Breast epithelium (tissue), 3 donors: ENCODE measurements at regions not wholly inside any gene's neighbourhood (a gene's known extent, or its start where the extent isn't known, plus 50 kb on each side); places are given as distances from the start of the nearest gene placed in this dataset.

Experiments
- POLR2AphosphoS5 ChIP-seq, 3 donors: sonication (generic); formaldehyde crosslinking; IDR thresholded peaks; one replicate each; pipeline ENCODE4 v1.6.1; 2017; ENCODE audit warnings: antibody characterized with exemption in 3 of 3
- TF ChIP-seq, protein P1 (sequence below), 3 donors: fragments of 450-650 bp; IDR thresholded peaks; one replicate each; pipeline ENCODE4 v1.5.1; 2016 to 2017; ENCODE audit warnings: antibody characterized with exemption in 3 of 3, mild to moderate bottlenecking in 3 of 3, moderate library complexity in 3 of 3

DNA sequence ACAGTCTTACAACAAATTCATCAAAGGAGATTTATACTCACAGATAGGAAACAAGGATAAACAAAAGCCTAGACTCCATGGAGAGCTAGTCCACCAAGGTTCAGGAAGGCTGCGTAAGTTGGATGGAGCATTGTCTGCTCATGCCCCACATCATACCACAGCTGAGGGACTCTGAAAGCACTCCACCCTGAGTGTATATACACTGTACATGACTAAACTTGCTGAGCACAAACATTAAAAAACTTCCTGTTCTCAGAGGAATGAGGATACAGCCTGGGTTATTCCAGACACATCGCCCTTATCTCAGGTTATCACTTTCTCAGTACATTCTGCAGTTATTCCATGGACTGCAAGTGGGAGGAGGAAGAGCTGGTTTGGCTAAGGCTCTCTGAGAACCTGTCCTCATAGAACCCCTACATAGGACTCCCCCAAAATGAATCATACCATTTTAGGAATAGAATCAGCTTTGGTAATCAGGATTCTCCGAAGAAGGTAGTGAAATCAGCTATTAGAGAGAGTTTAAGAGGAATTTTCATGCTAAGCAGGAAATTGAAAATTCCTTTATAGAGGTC is 58.0 kb upstream of the PRMT6 start:
- TF ChIP-seq, protein P1, sequence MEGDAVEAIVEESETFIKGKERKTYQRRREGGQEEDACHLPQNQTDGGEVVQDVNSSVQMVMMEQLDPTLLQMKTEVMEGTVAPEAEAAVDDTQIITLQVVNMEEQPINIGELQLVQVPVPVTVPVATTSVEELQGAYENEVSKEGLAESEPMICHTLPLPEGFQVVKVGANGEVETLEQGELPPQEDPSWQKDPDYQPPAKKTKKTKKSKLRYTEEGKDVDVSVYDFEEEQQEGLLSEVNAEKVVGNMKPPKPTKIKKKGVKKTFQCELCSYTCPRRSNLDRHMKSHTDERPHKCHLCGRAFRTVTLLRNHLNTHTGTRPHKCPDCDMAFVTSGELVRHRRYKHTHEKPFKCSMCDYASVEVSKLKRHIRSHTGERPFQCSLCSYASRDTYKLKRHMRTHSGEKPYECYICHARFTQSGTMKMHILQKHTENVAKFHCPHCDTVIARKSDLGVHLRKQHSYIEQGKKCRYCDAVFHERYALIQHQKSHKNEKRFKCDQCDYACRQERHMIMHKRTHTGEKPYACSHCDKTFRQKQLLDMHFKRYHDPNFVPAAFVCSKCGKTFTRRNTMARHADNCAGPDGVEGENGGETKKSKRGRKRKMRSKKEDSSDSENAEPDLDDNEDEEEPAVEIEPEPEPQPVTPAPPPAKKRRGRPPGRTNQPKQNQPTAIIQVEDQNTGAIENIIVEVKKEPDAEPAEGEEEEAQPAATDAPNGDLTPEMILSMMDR (IDR thresholded peaks at IDR 0.05): no peak
- no peak for TF ChIP-seq POLR2AphosphoS5 (IDR thresholded peaks at IDR 0.05)
